Pancreas (tissue), 10 donors: ENCODE measurements at regions not wholly inside any gene's neighbourhood (a gene's known extent, or its start where the extent isn't known, plus 50 kb on each side); places are given as distances from the start of the nearest gene placed in this dataset.

ENCODE experiments used
- ATAC-seq, 4 donors: fragments of 200-7000 bp; cut with Tn5 transposase; one replicate each; pipeline versions ENCODE4 v1.8.0 to v1.9.1; 2020; ENCODE audit warnings: mild to moderate bottlenecking in 4 of 4, moderate library complexity in 4 of 4
- DNase-seq, 6 donors: peaks; one replicate each; pipeline ENCODE4 v3.0.0-alpha.2; 2020
- FAIRE-seq: peaks from 2 replicates; lab custom pipeline; 2012; peaks lifted over from hg19 to GRCh38; lab: Jason Lieb, UNC
- H3K27ac ChIP-seq, 4 donors: fragments of 200-600 bp; sonication (generic); 1 replicate in 3 of 4; 2 replicates in 1 of 4; pipeline versions ENCODE4 v1.5.0 to v1.8.0; 2020
- H3K27me3 ChIP-seq, 4 donors: fragments of 200-600 bp; one replicate each; pipeline ENCODE4 v1.8.0; 2021
- H3K36me3 ChIP-seq, 3 donors: fragments of 200-600 bp; sonication (generic) in 1 of 3; one replicate each; pipeline versions ENCODE4 v1.5.0 to v1.8.0; 2020 to 2021
- H3K4me1 ChIP-seq, 3 donors: fragments of 200-600 bp; one replicate each; pipeline ENCODE4 v1.8.0; 2021
- H3K4me3 ChIP-seq, 4 donors: fragments of 200-600 bp; sonication (generic) in 2 of 4; one replicate each; pipeline versions ENCODE4 v1.5.0 to v1.8.0; 2020 to 2021
- H3K9me3 ChIP-seq, 4 donors: fragments of 200-600 bp; one replicate each; pipeline ENCODE4 v1.8.0; 2021
- WGBS, 2 donors: extraction: QIAGEN DNeasy Blood & Tissue Kit; methylation state at CpG; one replicate each; pipeline ENCODE4 v1.1.7; 2013; 5-methylcytosine and 5-hydroxymethylcytosine counted together
- intact Hi-C, 3 donors: fragments of 100-400 bp; cut with DNase I; formaldehyde crosslinking; loops; one replicate each; pipeline versions ENCODE4 v1.11.1 to v1.14.2; 2022
- TF ChIP-seq, protein P1 (sequence below), 4 donors: fragments of 200-600 bp; sonication (generic) in 3 of 4; IDR thresholded peaks; one replicate each; pipeline versions ENCODE4 v1.5.0 to v1.8.0; 2021; ENCODE audit warnings: antibody characterized with exemption in 4 of 4
- donor health status: healthy with polysubstance abuse.
- donor health status: DM: no; HTN: no; CAD: no; lungs with moderate emphysema.
- donor health status: DM: no; HTN: no; CAD: no.
- donor health status: control.
- donor health status: control.
- donor health status: Bipolar disorder and iron deficiency.
- donor health status: DM: yes; HTN: yes; CAD: no.
- donor health status: DM: no; HTN: no; CAD: no.
- donor health status: DM: no; HTN: no; CAD: no.
- donor health status: DM: yes; HTN: yes; CAD: no.

DNA sequence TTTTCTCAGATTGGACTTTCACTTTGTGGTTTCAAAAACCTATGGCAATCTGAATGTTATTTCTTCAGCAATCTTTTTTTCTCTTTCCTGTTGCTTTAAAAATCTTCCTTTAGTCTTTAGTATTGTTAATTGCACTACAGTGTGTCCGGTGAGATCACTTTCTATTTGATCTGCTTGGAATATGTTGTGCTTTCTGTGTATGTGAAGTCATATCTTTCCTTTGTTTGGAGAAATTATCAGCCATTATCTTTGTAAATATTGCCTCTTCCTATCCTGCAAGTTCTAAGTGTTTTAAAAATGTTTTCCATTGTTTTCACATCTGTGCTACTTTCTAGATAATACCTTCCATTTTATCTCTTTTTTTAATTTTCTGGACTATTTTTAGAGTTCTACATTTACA, 171.4 kb upstream of the PRSS16 start:
- no peak for FAIRE-seq
- no peak overlapping the region for H3K4me3 ChIP-seq
- no peaks in the 10 kb centered on the region for H3K9me3 ChIP-seq
- H3K4me1 ChIP-seq, result peaks cover 0 to 6% (median 0%) of the 10 kb centered on the region in 3 donors
- no peak for ATAC-seq
- intact Hi-C loops, result loop anchor here in 2 of 3 donors (5.0 to 10.0 kb wide), 2 partner anchors 469 to 471 kb away; no protein-coding TSS in a partner anchor
- H3K27me3 ChIP-seq, result peaks cover 0 to 17% (median 0%) of the 10 kb centered on the region in 4 donors
- TF ChIP-seq, protein P1, sequence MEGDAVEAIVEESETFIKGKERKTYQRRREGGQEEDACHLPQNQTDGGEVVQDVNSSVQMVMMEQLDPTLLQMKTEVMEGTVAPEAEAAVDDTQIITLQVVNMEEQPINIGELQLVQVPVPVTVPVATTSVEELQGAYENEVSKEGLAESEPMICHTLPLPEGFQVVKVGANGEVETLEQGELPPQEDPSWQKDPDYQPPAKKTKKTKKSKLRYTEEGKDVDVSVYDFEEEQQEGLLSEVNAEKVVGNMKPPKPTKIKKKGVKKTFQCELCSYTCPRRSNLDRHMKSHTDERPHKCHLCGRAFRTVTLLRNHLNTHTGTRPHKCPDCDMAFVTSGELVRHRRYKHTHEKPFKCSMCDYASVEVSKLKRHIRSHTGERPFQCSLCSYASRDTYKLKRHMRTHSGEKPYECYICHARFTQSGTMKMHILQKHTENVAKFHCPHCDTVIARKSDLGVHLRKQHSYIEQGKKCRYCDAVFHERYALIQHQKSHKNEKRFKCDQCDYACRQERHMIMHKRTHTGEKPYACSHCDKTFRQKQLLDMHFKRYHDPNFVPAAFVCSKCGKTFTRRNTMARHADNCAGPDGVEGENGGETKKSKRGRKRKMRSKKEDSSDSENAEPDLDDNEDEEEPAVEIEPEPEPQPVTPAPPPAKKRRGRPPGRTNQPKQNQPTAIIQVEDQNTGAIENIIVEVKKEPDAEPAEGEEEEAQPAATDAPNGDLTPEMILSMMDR (IDR thresholded peaks at IDR 0.05), result no peak
- no peak overlapping the region for H3K27ac ChIP-seq
- no peaks in the 10 kb centered on the region for H3K36me3 ChIP-seq
- 37 to 40% methylated on average over 1 of the region's 1 CpG for WGBS, 2 donors
- DNase-seq, result no peak

DNA sequence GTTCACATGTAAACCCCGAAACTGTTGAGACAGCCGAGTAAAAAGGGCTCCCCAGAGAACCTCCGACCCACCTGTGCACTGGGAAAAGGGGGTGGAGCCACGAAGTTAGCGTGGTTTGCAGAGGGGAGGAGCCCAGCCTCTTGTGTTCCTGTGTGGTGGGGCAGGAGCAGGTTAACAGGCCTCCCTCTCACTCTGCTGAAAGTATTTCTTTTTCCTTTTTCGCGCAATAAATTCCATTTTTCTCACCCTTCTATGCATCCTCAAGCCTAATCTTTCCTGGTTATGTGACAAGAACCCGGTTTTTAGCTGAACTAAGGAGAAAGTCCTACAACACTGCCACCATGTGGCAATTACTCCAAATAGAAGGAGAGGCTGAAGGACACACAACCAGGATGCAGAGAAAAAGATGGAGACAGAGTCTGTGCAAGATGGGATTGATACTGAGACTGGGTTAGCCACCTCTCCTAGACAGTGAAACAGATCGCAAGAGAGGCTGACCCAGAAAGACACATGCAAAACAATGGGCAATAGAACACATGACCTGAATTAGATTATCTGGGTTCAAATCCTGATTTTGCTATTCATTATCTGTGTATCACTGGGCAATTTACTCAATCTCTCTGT, 168.7 kb upstream of the PRSS16 start:
- ATAC-seq (peak; percentile 79 to 96 (median 94)), FAIRE-seq (no peak), DNase-seq (peak in 4 of 6 donors; percentile 17 to 53 (median 31))
- intact Hi-C loops, result loop anchor here in 2 of 3 donors (5.0 to 10.0 kb wide), 2 partner anchors 472 to 474 kb away; no protein-coding TSS in a partner anchor
- Histone ChIP-seq H3K27me3 (peaks cover 0 to 17% (median 0%) of the 10 kb centered on the region in 4 donors), H3K4me1 (peaks cover 0 to 6% (median 0%) of the 10 kb centered on the region in 3 donors), H3K4me3 (peak overlapping the region in 1 of 4 donors; percentile 38), H3K36me3 (no peaks in the 10 kb centered on the region), H3K9me3 (no peaks in the 10 kb centered on the region), H3K27ac (no peak overlapping the region)
- WGBS, 2 donors, result 1 to 2% methylated on average over 9 of the region's 9 CpGs
- TF ChIP-seq, protein P1 (IDR thresholded peaks at IDR 0.05), result peak; percentile 20 to 54 (median 46)

DNA sequence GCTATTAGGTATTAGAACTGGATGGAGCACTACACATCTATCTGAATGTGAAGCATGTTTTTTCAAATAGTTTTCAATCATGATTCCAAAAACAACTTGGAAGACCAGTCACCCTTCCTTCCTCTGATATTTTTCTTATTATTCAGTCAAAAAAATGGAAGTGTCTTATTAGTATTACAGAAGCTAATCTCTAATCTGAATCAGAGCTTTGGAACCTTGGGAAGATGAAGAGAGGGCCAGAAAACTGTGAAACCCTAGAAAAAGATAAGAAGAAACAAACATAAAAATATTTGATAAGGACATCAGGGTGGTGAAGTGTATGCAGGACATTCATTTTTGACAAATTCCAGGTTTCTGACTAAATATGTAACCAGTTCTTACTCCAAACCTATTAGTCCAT, 166.3 kb upstream of the PRSS16 start:
- DNase-seq, result no peak
- Histone ChIP-seq H3K4me3 (no peak overlapping the region), H3K27me3 (peaks cover 0 to 16% (median 0%) of the 10 kb centered on the region in 4 donors), H3K27ac (no peak overlapping the region), H3K36me3 (no peaks in the 10 kb centered on the region), H3K4me1 (peaks cover 0 to 2% (median 0%) of the 10 kb centered on the region in 3 donors), H3K9me3 (no peaks in the 10 kb centered on the region)
- ATAC-seq, result no peak
- intact Hi-C loops, result loop anchor here in 1 of 3 donors (5.0 kb wide), 1 partner anchor 469 kb away; no protein-coding TSS in a partner anchor
- TF ChIP-seq, protein P1 (IDR thresholded peaks at IDR 0.05), result no peak
- no peak for FAIRE-seq

GRCh38 chr6:27081931-27082330, 165.6 kb upstream of the PRSS16 start:
- no peak for ATAC-seq
- intact Hi-C loops, result loop anchor here in 1 of 3 donors (5.0 kb wide), 1 partner anchor 470 kb away; no protein-coding TSS in a partner anchor

More at GRCh38 chr6:27081931-27082330, 165.6 kb upstream of the PRSS16 start:
- TF ChIP-seq, protein P1 (IDR thresholded peaks at IDR 0.05), result no peak
- Histone ChIP-seq H3K27ac (no peak overlapping the region), H3K36me3 (no peaks in the 10 kb centered on the region), H3K9me3 (no peaks in the 10 kb centered on the region), H3K4me1 (no peaks in the 10 kb centered on the region), H3K27me3 (peaks cover 0 to 16% (median 0%) of the 10 kb centered on the region in 4 donors), H3K4me3 (no peak overlapping the region)
- no peak for FAIRE-seq
- DNase-seq, result no peak
- WGBS, 2 donors, result 30 to 33% methylated on average over 2 of the region's 2 CpGs
